ENCODE measurements at regions not wholly inside any gene's neighbourhood (a gene's known extent, or its start where the extent isn't known, plus 50 kb on each side); places are given as distances from the start of the nearest gene placed in this dataset.

GRCh38 chr4:125105561-125105960 is 209.2 kb upstream of the FAT4 start:
- no peak for TF ChIP-seq POLR2A (IDR thresholded peaks at IDR 0.05)
- TF ChIP-seq EP300 (IDR thresholded peaks at IDR 0.05): no peak
- no peak for TF ChIP-seq CTCF (IDR thresholded peaks at IDR 0.05)
- Histone ChIP-seq H3K4me3 (no peak overlapping the region), H3K9me3 (no peaks in the 10 kb centered on the region), H3K36me3 (no peaks in the 10 kb centered on the region), H3K27me3 (no peaks in the 10 kb centered on the region), H3K27ac (no peak overlapping the region), H3K4me1 (ENCODE audit: insufficient read depth) (no peaks in the 10 kb centered on the region)
- 20 to 38% (median 21%) methylated on average over 2 of the region's 2 CpGs for WGBS, 3 donors
- DNase-seq: no peak
- intact Hi-C loops (cut with DNase I): no loop called here

GRCh38 chr4:125104616-125105015 is 210.1 kb upstream of the FAT4 start:
- intact Hi-C loops (cut with DNase I): no loop called here
- H3K27ac ChIP-seq: no peak overlapping the region
- 75 to 84% (median 77%) methylated on average over 2 of the region's 2 CpGs for WGBS, 3 donors
- no peak overlapping the region for H3K4me3 ChIP-seq
- H3K36me3 ChIP-seq: no peaks in the 10 kb centered on the region
- no peaks in the 10 kb centered on the region for H3K4me1 ChIP-seq (ENCODE audit: insufficient read depth)
- H3K9me3 ChIP-seq: no peaks in the 10 kb centered on the region
- TF ChIP-seq CTCF (IDR thresholded peaks at IDR 0.05) (no peak), POLR2A (IDR thresholded peaks at IDR 0.05) (no peak), EP300 (IDR thresholded peaks at IDR 0.05) (no peak)
- DNase-seq: no peak
- no peaks in the 10 kb centered on the region for H3K27me3 ChIP-seq

GRCh38 chr4:125101719-125102118 is 213.0 kb upstream of the FAT4 start:
- 60 to 71% (median 65%) methylated on average over 3 of the region's 3 CpGs for WGBS, 3 donors
- intact Hi-C loops (cut with DNase I): no loop called here

GRCh38 chr4:125097729-125098128 is 217.0 kb upstream of the FAT4 start:
- TF ChIP-seq POLR2A (IDR thresholded peaks at IDR 0.05): no peak
- TF ChIP-seq CTCF (IDR thresholded peaks at IDR 0.05): no peak
- no peak for TF ChIP-seq EP300 (IDR thresholded peaks at IDR 0.05)
- Histone ChIP-seq H3K36me3 (no peaks in the 10 kb centered on the region), H3K4me1 (ENCODE audit: insufficient read depth) (no peaks in the 10 kb centered on the region), H3K9me3 (no peaks in the 10 kb centered on the region), H3K27me3 (no peaks in the 10 kb centered on the region), H3K27ac (no peak overlapping the region), H3K4me3 (no peak overlapping the region)
- WGBS, 3 donors: 72 to 81% (median 79%) methylated on average over 2 of the region's 2 CpGs
- intact Hi-C loops (cut with DNase I): no loop called here
- DNase-seq: no peak

More at GRCh38 chr4:125101719-125102118, 213.0 kb upstream of the FAT4 start:
- H3K4me1 ChIP-seq (ENCODE audit: insufficient read depth): no peaks in the 10 kb centered on the region
- H3K36me3 ChIP-seq: no peaks in the 10 kb centered on the region
- no peak for DNase-seq
- no peak overlapping the region for H3K4me3 ChIP-seq
- H3K27me3 ChIP-seq: no peaks in the 10 kb centered on the region
- TF ChIP-seq POLR2A (IDR thresholded peaks at IDR 0.05): no peak
- no peak for TF ChIP-seq EP300 (IDR thresholded peaks at IDR 0.05)
- no peak for TF ChIP-seq CTCF (IDR thresholded peaks at IDR 0.05)
- H3K27ac ChIP-seq: no peak overlapping the region
- H3K9me3 ChIP-seq: no peaks in the 10 kb centered on the region

GRCh38 chr4:125096662-125097061 is 218.1 kb upstream of the FAT4 start:
- Histone ChIP-seq H3K4me1 (ENCODE audit: insufficient read depth) (no peaks in the 10 kb centered on the region), H3K9me3 (no peaks in the 10 kb centered on the region), H3K36me3 (no peaks in the 10 kb centered on the region), H3K27ac (no peak overlapping the region), H3K27me3 (no peaks in the 10 kb centered on the region), H3K4me3 (no peak overlapping the region)
- no peak for TF ChIP-seq CTCF (IDR thresholded peaks at IDR 0.05)
- no peak for TF ChIP-seq POLR2A (IDR thresholded peaks at IDR 0.05)
- TF ChIP-seq EP300 (IDR thresholded peaks at IDR 0.05): no peak
- intact Hi-C loops (cut with DNase I): no loop called here
- no peak for DNase-seq
- 95 to 98% (median 97%) methylated on average over 3 of the region's 3 CpGs for WGBS, 3 donors
